CD4-positive, alpha-beta memory T cell (primary cell): ENCODE measurements at regions not wholly inside any gene's neighbourhood (a gene's known extent, or its start where the extent isn't known, plus 50 kb on each side); places are given as distances from the start of the nearest gene placed in this dataset.

Source experiments
- CTCF ChIA-PET: fragments of 350-600 bp; sonication (Branson Sonifier 250); formaldehyde crosslinking; loops from one replicate; lab custom pipeline; 2021; ENCODE audit warnings: inconsistent platforms; ENCODE audit not compliant: partially characterized antibody; lab: Charles Lee
- POLR2A ChIA-PET: fragments of 350-600 bp; sonication (Branson Sonifier 250); formaldehyde crosslinking; loops from one replicate; lab custom pipeline; 2021; ENCODE audit not compliant: partially characterized antibody; lab: Charles Lee
- DNase-seq, 5 donors: peaks; one replicate each; pipeline versions ENCODE4 v3.0.0 to v3.0.0-alpha.2; 2020 to 2022; ENCODE audit warnings: mixed read lengths in 1 of 5
- H3K27ac ChIP-seq: one replicate; pipeline ENCODE4 v1.7.0; 2013; ENCODE audit warnings: low read depth, low read length
- H3K27me3 ChIP-seq: 2 replicates; pipeline ENCODE4 v1.7.0; 2013; ENCODE audit warnings: mild to moderate bottlenecking, low read length, moderate library complexity; ENCODE audit not compliant: insufficient read depth
- H3K36me3 ChIP-seq: 2 replicates; pipeline ENCODE4 v1.7.0; 2013; ENCODE audit warnings: mild to moderate bottlenecking, low read length, moderate library complexity; ENCODE audit not compliant: insufficient read depth
- H3K4me1 ChIP-seq: 2 replicates; pipeline ENCODE4 v1.7.0; 2013; ENCODE audit warnings: mild to moderate bottlenecking, low read length, moderate library complexity; ENCODE audit not compliant: insufficient read depth
- H3K4me3 ChIP-seq, 2 donors: one replicate each; pipeline ENCODE4 v1.7.0; 2013; ENCODE audit warnings: low read length in 2 of 2, mild to moderate bottlenecking in 1 of 2
- H3K9me3 ChIP-seq, 2 donors: one replicate each; pipeline ENCODE4 v1.7.0; 2013; ENCODE audit warnings: low read length in 2 of 2, control low read depth in 1 of 2; ENCODE audit not compliant: control insufficient read depth in 1 of 2
- H3K27ac Mint-ChIP-seq, 7 donors: one replicate each; pipeline ENCODE4 v1.8.0; 2020 to 2021; ENCODE audit warnings: mixed read lengths in 7 of 7, mild to moderate bottlenecking in 6 of 7, inconsistent platforms in 3 of 7, moderate library complexity in 3 of 7
- H3K27me3 Mint-ChIP-seq, 2 donors: one replicate each; pipeline ENCODE4 v1.8.0; 2020 to 2021; ENCODE audit warnings: mixed read lengths in 2 of 2
- H3K36me3 Mint-ChIP-seq, 2 donors: one replicate each; pipeline ENCODE4 v1.8.0; 2020 to 2021; ENCODE audit warnings: mixed read lengths in 2 of 2, inconsistent platforms in 1 of 2, mild to moderate bottlenecking in 1 of 2
- H3K4me1 Mint-ChIP-seq, 4 donors: one replicate each; pipeline ENCODE4 v1.8.0; 2020 to 2021; ENCODE audit warnings: mixed read lengths in 4 of 4, mild to moderate bottlenecking in 1 of 4
- H3K4me3 Mint-ChIP-seq, 8 donors: one replicate each; pipeline ENCODE4 v1.8.0; 2020 to 2021; ENCODE audit warnings: mixed read lengths in 8 of 8, mild to moderate bottlenecking in 7 of 8, moderate library complexity in 6 of 8, inconsistent platforms in 3 of 8
- H3K9me3 Mint-ChIP-seq, 8 donors: one replicate each; pipeline ENCODE4 v1.8.0; 2020 to 2021; ENCODE audit warnings: mixed read lengths in 8 of 8, mild to moderate bottlenecking in 5 of 8, inconsistent platforms in 3 of 8, moderate library complexity in 1 of 8
- intact Hi-C: fragments of 100-400 bp; cut with micrococcal nuclease; formaldehyde crosslinking; loops from one replicate; pipeline ENCODE4 v1.15.1; 2023

GRCh38 chr6:159642995-159643394 lies 50.0 kb downstream of the SOD2 start:
- no peak overlapping the region for H3K27ac Mint-ChIP-seq
- H3K4me3 ChIP-seq = no peak overlapping the region
- CTCF ChIA-PET = interaction anchor here (0.9 kb wide), 1 partner anchor 468 kb away, joined by 3 read pairs; no protein-coding TSS in a partner anchor

GRCh38 chr6:159642481-159642880 lies 50.6 kb downstream of the SOD2 start:
- no peak overlapping the region for H3K27ac Mint-ChIP-seq
- Histone ChIP-seq H3K36me3 (no peaks in the 10 kb centered on the region), H3K27me3 (no peaks in the 10 kb centered on the region), H3K9me3 (no peaks in the 10 kb centered on the region), H3K4me1 (no peaks in the 10 kb centered on the region), H3K4me3 (no peak overlapping the region), H3K27ac (no peak overlapping the region)
- H3K36me3 Mint-ChIP-seq = peaks cover 3 to 8% of the 10 kb centered on the region in 2 donors
- H3K4me1 Mint-ChIP-seq = peaks cover 0 to 1% (median 0%) of the 10 kb centered on the region in 4 donors
- no peak overlapping the region for H3K4me3 Mint-ChIP-seq
- no peak for DNase-seq
- H3K27me3 Mint-ChIP-seq = no peaks in the 10 kb centered on the region
- POLR2A ChIA-PET = no interaction called here
- CTCF ChIA-PET = interaction anchor here (0.9 kb wide), 1 partner anchor 468 kb away, joined by 3 read pairs; no protein-coding TSS in a partner anchor
- intact Hi-C loops = no loop called here
- peaks cover 0 to 18% (median 5%) of the 10 kb centered on the region in 8 donors for H3K9me3 Mint-ChIP-seq

More at GRCh38 chr6:159642995-159643394, 50.0 kb downstream of the SOD2 start:
- intact Hi-C loops = no loop called here
- Histone ChIP-seq H3K36me3 (no peaks in the 10 kb centered on the region), H3K4me1 (no peaks in the 10 kb centered on the region), H3K27me3 (no peaks in the 10 kb centered on the region), H3K9me3 (no peaks in the 10 kb centered on the region), H3K27ac (no peak overlapping the region)
- Mint-ChIP-seq H3K36me3 (peaks cover 3 to 8% of the 10 kb centered on the region in 2 donors), H3K4me3 (no peak overlapping the region), H3K4me1 (peaks cover 0 to 1% (median 0%) of the 10 kb centered on the region in 4 donors), H3K9me3 (peaks cover 0 to 18% (median 4%) of the 10 kb centered on the region in 8 donors), H3K27me3 (no peaks in the 10 kb centered on the region)
- DNase-seq = no peak
- POLR2A ChIA-PET = no interaction called here

GRCh38 chr6:159640722-159641482 lies 52.1 kb downstream of the SOD2 start:
- CTCF ChIA-PET = interaction anchor here (1.0 to 1.2 kb wide), 2 partner anchors 13 to 15 kb away, joined by 3 read pairs; no protein-coding TSS in a partner anchor
- DNase-seq = no peak
- H3K9me3 Mint-ChIP-seq = peaks cover 0 to 18% (median 5%) of the 10 kb centered on the region in 8 donors
- peaks cover 3 to 8% of the 10 kb centered on the region in 2 donors for H3K36me3 Mint-ChIP-seq
- no peaks in the 10 kb centered on the region for H3K27me3 ChIP-seq
- no peak overlapping the region for H3K4me3 ChIP-seq
- H3K27ac Mint-ChIP-seq = no peak overlapping the region
- no peaks in the 10 kb centered on the region for H3K9me3 ChIP-seq
- H3K27me3 Mint-ChIP-seq = no peaks in the 10 kb centered on the region
- H3K36me3 ChIP-seq = no peaks in the 10 kb centered on the region
- H3K4me3 Mint-ChIP-seq = no peak overlapping the region
- intact Hi-C loops = no loop called here
- H3K27ac ChIP-seq = no peak overlapping the region
- POLR2A ChIA-PET = no interaction called here
- no peaks in the 10 kb centered on the region for H3K4me1 ChIP-seq
- H3K4me1 Mint-ChIP-seq = peaks cover 0 to 1% (median 0%) of the 10 kb centered on the region in 4 donors

GRCh38 chr6:159640322-159640721 lies 52.7 kb downstream of the SOD2 start:
- H3K27ac Mint-ChIP-seq = no peak overlapping the region
- ChIA-PET POLR2A (no interaction called here), CTCF (interaction anchor here (1.0 kb wide), 1 partner anchor 14 kb away, joined by 3 read pairs; no protein-coding TSS in a partner anchor)
- Histone ChIP-seq H3K27ac (no peak overlapping the region), H3K36me3 (no peaks in the 10 kb centered on the region), H3K27me3 (no peaks in the 10 kb centered on the region), H3K4me1 (no peaks in the 10 kb centered on the region), H3K4me3 (no peak overlapping the region), H3K9me3 (no peaks in the 10 kb centered on the region)
- peaks cover 0 to 18% (median 5%) of the 10 kb centered on the region in 8 donors for H3K9me3 Mint-ChIP-seq
- H3K27me3 Mint-ChIP-seq = no peaks in the 10 kb centered on the region
- intact Hi-C loops = no loop called here
- H3K36me3 Mint-ChIP-seq = peaks cover 3 to 8% of the 10 kb centered on the region in 2 donors
- H3K4me3 Mint-ChIP-seq = no peak overlapping the region
- H3K4me1 Mint-ChIP-seq = peaks cover 0 to 1% (median 0%) of the 10 kb centered on the region in 4 donors
- no peak for DNase-seq

- Histone ChIP-seq H3K4me1 (no peaks in the 10 kb centered on the region), H3K36me3 (no peaks in the 10 kb centered on the region), H3K4me3 (no peak overlapping the region), H3K27ac (no peak overlapping the region), H3K27me3 (no peaks in the 10 kb centered on the region), H3K9me3 (no peaks in the 10 kb centered on the region)
- Mint-ChIP-seq H3K4me3 (no peak overlapping the region), H3K4me1 (no peaks in the 10 kb centered on the region), H3K27me3 (no peaks in the 10 kb centered on the region), H3K9me3 (peaks cover 0 to 18% (median 5%) of the 10 kb centered on the region in 8 donors), H3K27ac (peak overlapping the region in 1 of 7 donors; percentile 53), H3K36me3 (peaks cover 3 to 6% of the 10 kb centered on the region in 2 donors)
- intact Hi-C loops = no loop called here
- CTCF ChIA-PET = no interaction called here
- DNase-seq = no peak
- POLR2A ChIA-PET = no interaction called here
Observed at GRCh38 chr6:159639721-159640120, 53.3 kb downstream of the SOD2 start.

- peaks cover 0 to 12% of the 10 kb centered on the region in 2 donors for H3K36me3 Mint-ChIP-seq
- Histone ChIP-seq H3K27ac (no peak overlapping the region), H3K9me3 (no peaks in the 10 kb centered on the region), H3K36me3 (no peaks in the 10 kb centered on the region), H3K4me1 (no peaks in the 10 kb centered on the region), H3K4me3 (no peak overlapping the region), H3K27me3 (no peaks in the 10 kb centered on the region)
- ChIA-PET POLR2A (no interaction called here), CTCF (interaction anchor here (0.6 to 1.2 kb wide), 2 partner anchors 12 to 32 kb away, joined by 3 read pairs; no protein-coding TSS in a partner anchor)
- H3K4me3 Mint-ChIP-seq = no peak overlapping the region
- no peak overlapping the region for H3K27ac Mint-ChIP-seq
- H3K4me1 Mint-ChIP-seq = no peaks in the 10 kb centered on the region
- intact Hi-C loops = no loop called here
- peaks cover 0 to 4% (median 0%) of the 10 kb centered on the region in 8 donors for H3K9me3 Mint-ChIP-seq
- no peak for DNase-seq
- H3K27me3 Mint-ChIP-seq = no peaks in the 10 kb centered on the region
Observed at GRCh38 chr6:159633196-159633595, 59.8 kb downstream of the SOD2 start.

- no peaks in the 10 kb centered on the region for H3K27me3 Mint-ChIP-seq
- no peak overlapping the region for H3K4me3 ChIP-seq
- H3K4me1 Mint-ChIP-seq = no peaks in the 10 kb centered on the region
- no peak for DNase-seq
- no peak overlapping the region for H3K4me3 Mint-ChIP-seq
- H3K9me3 ChIP-seq = no peaks in the 10 kb centered on the region
- H3K36me3 ChIP-seq = no peaks in the 10 kb centered on the region
- H3K9me3 Mint-ChIP-seq = peaks cover 0 to 4% (median 0%) of the 10 kb centered on the region in 8 donors
- H3K36me3 Mint-ChIP-seq = peaks cover 0 to 12% of the 10 kb centered on the region in 2 donors
- ChIA-PET POLR2A (no interaction called here), CTCF (no interaction called here)
- no peak overlapping the region for H3K27ac ChIP-seq
- intact Hi-C loops = no loop called here
- H3K27me3 ChIP-seq = no peaks in the 10 kb centered on the region
- no peak overlapping the region for H3K27ac Mint-ChIP-seq
- H3K4me1 ChIP-seq = no peaks in the 10 kb centered on the region
Observed at GRCh38 chr6:159631886-159632285, 61.2 kb downstream of the SOD2 start.
